ENCODE measurements at regions not wholly inside any gene's neighbourhood (a gene's known extent, or its start where the extent isn't known, plus 50 kb on each side); places are given as distances from the start of the nearest gene placed in this dataset.
"Not testable (repeated sequence)": the region's sequence is repeated elsewhere in the genome, so short reads cannot be mapped to it uniquely, and the experiment has no call there.

- TF ChIP-seq CTCF (IDR thresholded peaks at IDR 0.05; ENCODE audit: control extremely low read depth, extremely low read depth, low read depth, missing control alignments) = no peak
- ChIA-PET POLR2A (no interaction called here), CTCF (no interaction called here)
- no peak for DNase-seq (ENCODE audit: extremely low spot score)
Observed at GRCh38 chr2:146979746-146980145, 865.1 kb upstream of the ACVR2A start.

- TF ChIP-seq CTCF (IDR thresholded peaks at IDR 0.05; ENCODE audit: control extremely low read depth, extremely low read depth, low read depth, missing control alignments) = no peak
- ChIA-PET CTCF (interaction anchor here (1.0 to 1.1 kb wide), 2 partner anchors 9 to 11 kb away, joined by 3 read pairs; no protein-coding TSS in a partner anchor), POLR2A (no interaction called here)
- DNase-seq (ENCODE audit: extremely low spot score) = no peak
Observed at GRCh38 chr2:146978577-146979555, 866.0 kb upstream of the ACVR2A start.

- DNase-seq (ENCODE audit: extremely low spot score); POLR2A ChIA-PET; CTCF ChIA-PET: not testable (repeated sequence)
Observed at GRCh38 chr2:146970981-146971380, 873.8 kb upstream of the ACVR2A start.

DNA sequence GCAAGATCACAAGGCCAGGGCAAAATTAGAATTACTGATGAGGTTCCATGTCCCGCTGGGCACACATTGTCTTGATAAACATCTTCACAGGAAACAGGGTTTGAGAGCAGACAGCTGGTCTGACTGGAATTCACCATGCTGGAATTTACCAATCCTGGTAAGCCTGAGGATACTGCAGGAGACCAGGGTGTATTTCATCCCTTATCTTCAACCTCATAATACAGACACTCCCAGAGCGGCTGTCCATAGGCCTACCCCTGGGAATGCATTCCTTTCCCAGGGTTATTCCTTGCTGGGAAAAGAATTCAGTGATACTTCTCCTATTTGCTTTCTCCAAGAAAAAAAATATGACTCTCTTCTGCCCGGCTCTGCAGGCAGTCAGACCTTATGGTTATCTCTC is 875.1 kb upstream of the ACVR2A start:
- CTCF ChIA-PET; POLR2A ChIA-PET; DNase-seq (ENCODE audit: extremely low spot score): not testable (repeated sequence)

DNA sequence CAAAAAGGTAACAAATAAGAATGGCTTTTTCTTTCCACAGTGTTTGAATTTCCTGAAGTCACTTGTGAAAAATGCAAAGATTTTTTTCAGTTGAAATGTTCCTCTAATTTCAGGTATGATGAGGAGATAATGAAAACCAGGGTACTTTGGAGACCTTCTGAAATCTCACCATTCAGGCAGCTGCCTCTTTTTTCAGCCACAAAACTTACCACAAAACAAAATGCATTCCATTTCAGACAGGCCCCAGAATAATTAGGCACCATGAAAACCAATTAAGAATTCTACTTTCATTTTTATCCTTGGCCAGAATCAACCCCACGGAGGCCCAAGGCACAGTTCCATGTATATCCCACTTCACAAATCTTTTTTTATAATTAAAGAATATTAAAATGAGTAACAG is 880.3 kb upstream of the ACVR2A start:
- DNase-seq (ENCODE audit: extremely low spot score) = no peak
- ChIA-PET CTCF (no interaction called here), POLR2A (no interaction called here)
- TF ChIP-seq CTCF (IDR thresholded peaks at IDR 0.05; ENCODE audit: control extremely low read depth, extremely low read depth, low read depth, missing control alignments) = no peak

GRCh38 chr2:146954544-146954943 is 890.3 kb upstream of the ACVR2A start:
- ChIA-PET CTCF (no interaction called here), POLR2A (no interaction called here)
- no peak for DNase-seq (ENCODE audit: extremely low spot score)
- TF ChIP-seq CTCF (IDR thresholded peaks at IDR 0.05; ENCODE audit: control extremely low read depth, extremely low read depth, low read depth, missing control alignments) = no peak

DNA sequence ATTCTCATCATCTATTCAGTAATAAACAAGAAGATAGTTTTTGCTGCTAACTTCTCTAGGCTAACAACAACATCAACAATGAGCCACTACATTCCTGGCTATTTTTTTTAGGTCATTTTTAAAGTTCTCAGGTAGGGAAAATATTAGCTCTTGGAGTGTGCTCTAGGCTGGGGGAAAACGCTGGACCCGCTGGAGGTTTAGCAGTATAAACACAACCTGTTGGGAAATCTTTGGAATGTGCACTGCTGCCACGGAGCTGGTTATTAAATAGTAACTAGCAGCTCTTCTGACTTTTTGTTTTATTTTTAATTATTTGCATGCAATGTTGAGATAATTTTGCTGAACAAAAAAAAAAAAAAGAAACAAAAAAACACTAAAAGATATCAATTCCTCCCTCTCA is 892.1 kb upstream of the ACVR2A start:
- ChIA-PET POLR2A (interaction anchor here (0.7 kb wide), 1 partner anchor 1061 kb away, joined by 5 read pairs; no protein-coding TSS in a partner anchor), CTCF (interaction anchor here (0.8 to 1.1 kb wide), 3 partner anchors 8 to 21 kb away, joined by 3 read pairs; no protein-coding TSS in a partner anchor)
- no peak for DNase-seq (ENCODE audit: extremely low spot score)
- no peak for TF ChIP-seq CTCF (IDR thresholded peaks at IDR 0.05; ENCODE audit: control extremely low read depth, extremely low read depth, low read depth, missing control alignments)
